NCI-H82 (cell line): ENCODE measurements at regions not wholly inside any gene's neighbourhood (a gene's known extent, or its start where the extent isn't known, plus 50 kb on each side); places are given as distances from the start of the nearest gene placed in this dataset.

Source experiments
- DNase-seq: peaks from one replicate; lab custom pipeline; 2025; lab: John Stamatoyannopoulos, UW

GRCh38 chr5:8473827-8474568 is 605.0 kb downstream of the MTRR start:
- peak; percentile 3 for DNase-seq

GRCh38 chr5:8474569-8474930 is 605.6 kb downstream of the MTRR start:
- no peak for DNase-seq

DNA sequence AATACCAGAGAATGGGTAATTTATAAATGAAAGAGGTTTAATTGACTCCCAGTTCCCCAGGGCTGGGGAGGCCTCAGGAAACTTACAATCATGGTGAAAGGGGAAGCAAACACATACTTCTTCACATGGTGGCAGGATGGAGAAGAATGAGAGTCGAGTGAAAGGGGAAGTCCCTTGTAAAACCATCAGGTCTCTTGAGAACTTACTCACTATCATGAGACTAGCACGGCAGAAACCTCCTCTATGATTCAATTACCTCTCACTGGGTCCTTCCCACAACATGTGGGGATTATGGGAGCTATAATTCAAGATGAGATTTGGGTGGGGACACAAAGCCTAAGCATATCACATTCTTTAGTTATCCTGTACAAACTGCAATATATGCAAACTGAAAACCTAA is 609.4 kb downstream of the MTRR start:
- DNase-seq: peak; percentile 9

GRCh38 chr5:8481007-8481406 is 612.1 kb downstream of the MTRR start:
- peak; percentile 49 for DNase-seq

DNA sequence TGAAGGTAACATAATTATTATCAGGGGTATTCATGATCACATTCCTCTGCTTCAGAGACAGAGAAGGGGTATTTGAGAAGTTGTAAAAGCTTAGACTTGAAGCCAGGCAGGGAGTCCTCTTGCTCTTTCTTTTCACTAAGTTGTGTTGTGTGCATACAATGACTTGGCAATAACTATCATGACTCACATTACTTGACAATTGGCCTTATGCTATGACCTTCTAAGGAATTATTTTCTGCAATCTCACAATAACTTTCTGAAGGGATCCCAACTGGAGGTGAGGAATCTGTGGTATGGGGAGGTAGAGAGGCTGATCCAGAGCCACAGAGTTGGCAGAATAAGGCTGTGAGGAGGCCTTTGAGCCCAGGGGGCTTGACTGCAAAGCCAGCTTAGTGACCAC is 622.3 kb downstream of the MTRR start:
- DNase-seq: no peak

DNA sequence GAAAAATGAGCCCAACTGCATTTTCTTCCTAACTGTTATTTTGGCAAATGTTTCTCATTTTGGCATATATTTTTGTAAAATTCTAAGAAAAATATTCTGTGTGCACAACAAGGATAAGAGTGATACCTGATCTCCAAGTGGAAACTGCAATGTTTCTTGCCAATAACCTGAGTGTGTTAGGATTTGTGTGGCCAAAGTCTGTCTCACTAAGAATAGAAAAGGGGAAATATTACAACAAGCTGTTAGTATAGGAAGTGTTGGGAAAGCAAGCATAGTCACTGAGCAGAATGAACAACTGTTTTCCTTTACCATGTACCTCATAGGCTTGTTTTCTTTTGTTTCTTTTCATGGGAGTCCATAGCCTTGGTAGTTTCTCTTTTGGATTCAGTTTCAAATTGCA is 624.2 kb downstream of the MTRR start:
- no peak for DNase-seq

DNA sequence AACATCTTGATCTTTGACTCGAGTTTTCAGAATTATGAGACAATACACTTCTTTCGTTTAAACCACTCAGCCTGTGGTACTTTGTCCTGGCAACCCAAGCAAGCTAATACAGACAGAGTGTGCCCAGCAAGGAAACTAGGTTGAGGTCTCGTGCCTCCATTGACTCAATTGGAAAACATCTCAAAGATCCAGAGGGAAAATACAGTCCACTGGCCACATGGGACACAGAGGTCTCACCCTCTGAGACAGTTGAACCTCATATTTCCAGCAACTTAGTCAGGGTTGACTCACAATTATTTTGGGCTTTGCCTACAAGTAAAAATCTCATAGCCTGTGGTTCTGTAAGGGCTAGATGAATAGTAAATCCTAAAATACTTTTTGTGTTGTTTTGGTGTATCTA is 631.5 kb downstream of the MTRR start:
- DNase-seq: no peak

DNA sequence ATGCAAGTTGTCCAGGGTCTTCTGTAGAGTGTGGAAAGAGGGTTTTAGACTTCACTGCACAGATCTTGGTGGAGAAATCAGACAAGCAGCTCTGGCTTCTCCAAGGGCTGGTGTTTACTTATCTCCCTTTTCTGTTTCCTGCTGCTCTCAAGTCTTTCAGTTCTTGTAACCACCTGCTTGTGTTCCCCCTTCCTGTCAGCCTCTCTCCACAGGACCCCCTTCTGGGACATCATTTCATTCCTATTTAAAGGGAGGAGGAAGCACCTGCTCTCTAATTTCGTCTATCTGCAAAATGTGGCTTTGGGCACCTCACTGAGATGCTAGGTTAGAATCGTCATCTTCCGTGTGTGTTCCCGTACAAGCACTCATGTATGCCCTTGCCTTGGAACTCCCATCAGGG is 636.2 kb downstream of the MTRR start:
- no peak for DNase-seq

GRCh38 chr5:8508231-8508630 is 639.3 kb downstream of the MTRR start:
- DNase-seq: no peak

DNA sequence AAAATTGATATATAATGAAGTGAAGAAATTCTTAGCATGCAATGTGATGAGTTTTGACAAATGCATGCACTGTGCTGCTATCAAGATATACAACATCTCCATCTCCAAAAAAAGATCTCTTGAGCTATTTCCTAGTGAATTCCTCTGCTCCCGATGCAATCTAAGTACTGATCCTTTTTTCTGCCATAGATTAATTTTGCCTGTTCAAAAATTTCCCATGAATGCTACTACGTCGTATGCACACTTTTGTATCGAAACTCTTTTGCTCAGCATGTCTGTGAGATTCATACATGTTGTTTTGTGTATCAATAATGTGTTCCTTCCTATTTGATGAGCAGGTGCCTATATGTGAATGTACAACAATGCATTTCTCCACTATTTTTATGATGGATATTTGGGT is 647.4 kb downstream of the MTRR start:
- no peak for DNase-seq

DNA sequence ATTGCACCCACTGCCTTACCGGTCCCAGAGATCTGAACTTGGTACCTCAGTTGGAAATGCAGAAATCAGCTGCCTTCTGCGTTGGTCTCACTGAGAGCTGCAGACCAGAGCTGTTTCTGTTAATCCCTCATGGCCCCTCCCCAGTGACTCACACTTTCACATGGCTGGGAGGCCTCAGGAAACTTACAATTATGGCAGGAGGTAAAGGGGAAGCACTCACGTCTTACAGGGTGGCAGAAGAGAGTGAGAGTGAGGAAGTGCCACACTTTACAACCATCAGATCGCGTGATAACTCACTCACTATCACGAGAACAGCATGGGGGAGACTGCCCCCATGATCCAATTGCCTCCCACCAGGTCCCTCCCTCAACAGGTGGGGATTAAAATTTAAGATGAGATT is 648.5 kb downstream of the MTRR start:
- DNase-seq: no peak

GRCh38 chr5:8520917-8521316 is 652.0 kb downstream of the MTRR start:
- no peak for DNase-seq

DNA sequence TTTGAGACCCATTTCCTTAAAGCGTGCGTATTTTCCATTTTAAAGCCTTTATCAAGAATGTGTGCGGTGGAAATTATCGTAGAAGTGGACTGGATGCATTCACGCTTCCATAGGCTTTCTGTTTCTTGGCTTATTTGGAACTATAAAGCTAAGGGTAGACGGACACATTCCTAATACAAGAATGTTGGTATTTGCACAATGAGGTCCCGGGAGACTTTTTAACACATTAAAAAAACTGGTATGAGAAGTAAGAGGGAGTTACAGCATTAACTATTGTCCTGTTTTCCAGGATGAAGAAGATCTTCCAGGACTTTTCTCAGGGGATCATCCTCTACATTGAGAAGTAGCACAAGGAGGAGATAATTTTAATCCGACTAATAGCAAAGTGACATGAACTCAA is 653.0 kb downstream of the MTRR start:
- DNase-seq: no peak

- no peak for DNase-seq
These were observed 653.7 kb downstream of the MTRR start for GRCh38 chr5:8522646-8523045.

- no peak for DNase-seq
These were observed 654.6 kb downstream of the MTRR start for GRCh38 chr5:8523501-8523900.

GRCh38 chr5:8525819-8526218 is 656.9 kb downstream of the MTRR start:
- no peak for DNase-seq

GRCh38 chr5:8528106-8528505 is 659.2 kb downstream of the MTRR start:
- no peak for DNase-seq

- DNase-seq: no peak
These were observed 669.9 kb downstream of the MTRR start for GRCh38 chr5:8538821-8539220.

GRCh38 chr5:8540317-8540716 is 671.4 kb downstream of the MTRR start:
- DNase-seq: no peak

DNA sequence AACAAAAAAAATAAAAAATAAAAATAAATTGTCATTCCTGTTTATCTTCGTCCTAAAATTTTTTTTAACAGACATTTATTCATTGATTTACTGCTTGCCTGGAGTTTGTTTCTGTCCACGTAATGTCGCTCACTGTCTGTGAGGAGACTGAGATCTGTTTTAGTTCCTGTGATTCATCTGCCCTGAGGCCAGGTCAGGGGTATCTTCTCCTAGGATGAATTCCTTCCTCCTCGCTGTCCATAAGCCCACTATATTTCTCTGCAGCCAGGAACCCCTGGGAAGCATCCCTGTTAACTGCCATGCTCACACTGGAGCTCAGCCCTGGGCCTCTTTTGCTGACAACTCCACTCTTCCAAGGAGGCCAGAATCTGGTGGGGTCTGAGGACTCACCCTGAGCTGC is 682.0 kb downstream of the MTRR start:
- no peak for DNase-seq

- DNase-seq: no peak
These were observed 684.4 kb downstream of the MTRR start for GRCh38 chr5:8553364-8553763.

- DNase-seq: no peak
These were observed 688.8 kb downstream of the MTRR start for GRCh38 chr5:8557728-8558127.

- no peak for DNase-seq
These were observed 691.8 kb downstream of the MTRR start for GRCh38 chr5:8560776-8561175.

DNA sequence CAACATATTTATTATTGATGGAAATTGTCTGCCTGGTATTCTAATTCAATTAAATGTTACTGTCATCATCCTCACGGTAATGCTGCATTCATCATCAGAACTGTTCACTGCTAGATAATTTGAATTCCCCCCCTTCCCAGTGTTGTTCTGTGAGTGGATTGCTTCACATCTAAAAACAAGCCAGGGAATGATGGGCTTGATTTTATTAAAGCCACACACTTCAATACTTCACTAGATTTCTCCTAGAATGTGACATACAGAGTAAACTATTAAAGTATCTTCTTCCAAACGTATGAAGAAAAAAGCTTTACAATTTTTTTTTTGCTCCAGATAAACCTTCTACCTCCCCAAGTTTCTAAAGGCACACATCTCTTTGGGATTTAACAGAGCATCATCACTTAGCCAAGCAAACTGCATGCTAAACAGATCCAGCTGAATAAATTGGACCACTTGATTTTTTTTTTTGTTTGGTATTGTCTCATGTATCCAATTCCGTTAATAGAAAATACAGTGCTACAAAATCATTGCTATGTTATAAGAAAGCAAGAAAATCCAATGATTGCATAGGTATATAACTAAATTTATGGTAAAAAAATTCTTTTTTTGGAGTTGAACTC is 692.4 kb downstream of the MTRR start:
- DNase-seq: no peak
